ENCODE measurements at regions not wholly inside any gene's neighbourhood (a gene's known extent, or its start where the extent isn't known, plus 50 kb on each side); places are given as distances from the start of the nearest gene placed in this dataset.

DNA sequence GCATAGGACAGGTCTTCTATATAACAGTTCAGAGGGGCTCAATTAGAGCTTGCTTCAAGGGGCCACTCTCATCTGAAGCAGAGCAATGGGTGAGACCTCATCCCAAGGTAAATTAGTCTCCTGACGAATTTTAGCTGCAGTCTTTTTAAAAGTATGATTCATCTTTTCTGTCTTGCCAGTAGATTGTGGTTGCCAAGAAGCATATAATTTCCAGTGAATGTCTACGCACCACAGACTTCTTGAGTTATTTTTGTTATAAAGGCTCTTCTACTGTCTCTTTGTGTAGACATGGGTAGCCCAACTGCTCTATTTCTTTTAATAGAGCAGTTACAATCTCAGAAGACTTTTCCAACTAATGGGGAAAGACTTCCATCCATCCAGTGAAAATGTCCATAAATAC lies 108.9 kb upstream of the FMN2 start:
- H3K27ac ChIP-seq (ENCODE audit: control insufficient read depth, insufficient read depth, low read length): no peak overlapping the region
- DNase-seq (ENCODE audit: low read depth, low spot score) (no peak), FAIRE-seq (no peak)
- no peaks in the 10 kb centered on the region for H4K20me1 ChIP-seq (ENCODE audit: control insufficient read depth, extremely low read depth, insufficient read depth, low read length)
- no peak overlapping the region for H3K9ac ChIP-seq (ENCODE audit: control insufficient read depth, extremely low read depth, insufficient read depth, low read length)
- H3K4me2 ChIP-seq (ENCODE audit: control insufficient read depth, extremely low read depth, insufficient read depth, low read depth, low read length): no peak overlapping the region
- no peak overlapping the region for H2AFZ ChIP-seq (ENCODE audit: control insufficient read depth, low read length)
- no peak overlapping the region for H3K4me3 ChIP-seq (ENCODE audit: control insufficient read depth in 2 of 3, extremely low read depth in 1 of 3, insufficient read depth in 2 of 3, low read depth in 1 of 3, low read length in 3 of 3)
- H3K27me3 ChIP-seq (ENCODE audit: control insufficient read depth, extremely low read depth, insufficient read depth, low read length): no peaks in the 10 kb centered on the region
- H3K4me1 ChIP-seq (ENCODE audit: control insufficient read depth, extremely low read depth, insufficient read depth, low read length): no peaks in the 10 kb centered on the region
- no peaks in the 10 kb centered on the region for H3K9me1 ChIP-seq (ENCODE audit: control insufficient read depth, extremely low read depth, insufficient read depth, low read length)
- H3K79me2 ChIP-seq (ENCODE audit: control insufficient read depth, insufficient read depth, low read length): no peaks in the 10 kb centered on the region
- dilution Hi-C loops (cut with MboI; ENCODE audit: extremely low pct_ligation_motif_present, low sequenced_read_pairs): no loop called here
- peaks cover 2% of the 10 kb centered on the region for H3K9me3 ChIP-seq (ENCODE audit: control insufficient read depth, low read depth, low read length)
- H3K36me3 ChIP-seq (ENCODE audit: control insufficient read depth in 2 of 2, extremely low read depth in 1 of 2, insufficient read depth in 2 of 2, low read length in 2 of 2): no peaks in the 10 kb centered on the region
- TF ChIP-seq, protein P1, sequence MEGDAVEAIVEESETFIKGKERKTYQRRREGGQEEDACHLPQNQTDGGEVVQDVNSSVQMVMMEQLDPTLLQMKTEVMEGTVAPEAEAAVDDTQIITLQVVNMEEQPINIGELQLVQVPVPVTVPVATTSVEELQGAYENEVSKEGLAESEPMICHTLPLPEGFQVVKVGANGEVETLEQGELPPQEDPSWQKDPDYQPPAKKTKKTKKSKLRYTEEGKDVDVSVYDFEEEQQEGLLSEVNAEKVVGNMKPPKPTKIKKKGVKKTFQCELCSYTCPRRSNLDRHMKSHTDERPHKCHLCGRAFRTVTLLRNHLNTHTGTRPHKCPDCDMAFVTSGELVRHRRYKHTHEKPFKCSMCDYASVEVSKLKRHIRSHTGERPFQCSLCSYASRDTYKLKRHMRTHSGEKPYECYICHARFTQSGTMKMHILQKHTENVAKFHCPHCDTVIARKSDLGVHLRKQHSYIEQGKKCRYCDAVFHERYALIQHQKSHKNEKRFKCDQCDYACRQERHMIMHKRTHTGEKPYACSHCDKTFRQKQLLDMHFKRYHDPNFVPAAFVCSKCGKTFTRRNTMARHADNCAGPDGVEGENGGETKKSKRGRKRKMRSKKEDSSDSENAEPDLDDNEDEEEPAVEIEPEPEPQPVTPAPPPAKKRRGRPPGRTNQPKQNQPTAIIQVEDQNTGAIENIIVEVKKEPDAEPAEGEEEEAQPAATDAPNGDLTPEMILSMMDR (optimal IDR thresholded peaks at IDR 0.05 in 1 of 3, IDR thresholded peaks at IDR 0.05 in 1 of 3, conservative IDR thresholded peaks at IDR 0.05 in 1 of 3; ENCODE audit: extremely low read depth in 1 of 3, insufficient read depth in 2 of 3, low read length in 3 of 3): no peak
- TF ChIP-seq EZH2 (IDR thresholded peaks at IDR 0.05; ENCODE audit: low read length): no peak

GRCh38 chr1:239985044-239985443 lies 106.6 kb upstream of the FMN2 start:
- TF ChIP-seq, protein P1 (optimal IDR thresholded peaks at IDR 0.05 in 1 of 3, IDR thresholded peaks at IDR 0.05 in 1 of 3, conservative IDR thresholded peaks at IDR 0.05 in 1 of 3; ENCODE audit: extremely low read depth in 1 of 3, insufficient read depth in 2 of 3, low read length in 3 of 3): no peak
- no peak for TF ChIP-seq EZH2 (IDR thresholded peaks at IDR 0.05; ENCODE audit: low read length)
- Histone ChIP-seq H3K9me1 (ENCODE audit: control insufficient read depth, extremely low read depth, insufficient read depth, low read length) (no peaks in the 10 kb centered on the region), H2AFZ (ENCODE audit: control insufficient read depth, low read length) (no peak overlapping the region), H3K4me1 (ENCODE audit: control insufficient read depth, extremely low read depth, insufficient read depth, low read length) (no peaks in the 10 kb centered on the region), H3K9ac (ENCODE audit: control insufficient read depth, extremely low read depth, insufficient read depth, low read length) (no peak overlapping the region), H3K36me3 (ENCODE audit: control insufficient read depth in 2 of 2, extremely low read depth in 1 of 2, insufficient read depth in 2 of 2, low read length in 2 of 2) (no peaks in the 10 kb centered on the region), H4K20me1 (ENCODE audit: control insufficient read depth, extremely low read depth, insufficient read depth, low read length) (no peaks in the 10 kb centered on the region), H3K4me2 (ENCODE audit: control insufficient read depth, extremely low read depth, insufficient read depth, low read depth, low read length) (no peak overlapping the region), H3K4me3 (ENCODE audit: control insufficient read depth in 2 of 3, extremely low read depth in 1 of 3, insufficient read depth in 2 of 3, low read depth in 1 of 3, low read length in 3 of 3) (no peak overlapping the region), H3K79me2 (ENCODE audit: control insufficient read depth, insufficient read depth, low read length) (no peaks in the 10 kb centered on the region), H3K27me3 (ENCODE audit: control insufficient read depth, extremely low read depth, insufficient read depth, low read length) (no peaks in the 10 kb centered on the region), H3K27ac (ENCODE audit: control insufficient read depth, insufficient read depth, low read length) (no peak overlapping the region), H3K9me3 (ENCODE audit: control insufficient read depth, low read depth, low read length) (peaks cover 2% of the 10 kb centered on the region)
- no peak for FAIRE-seq
- DNase-seq (ENCODE audit: low read depth, low spot score): no peak
- dilution Hi-C loops (cut with MboI; ENCODE audit: extremely low pct_ligation_motif_present, low sequenced_read_pairs): no loop called here

All from keratinocyte (primary cell).